ENCODE measurements at regions not wholly inside any gene's neighbourhood (a gene's known extent, or its start where the extent isn't known, plus 50 kb on each side); places are given as distances from the start of the nearest gene placed in this dataset.
"Not testable (repeated sequence)": the region's sequence is repeated elsewhere in the genome, so short reads cannot be mapped to it uniquely, and the experiment has no call there.

DNA sequence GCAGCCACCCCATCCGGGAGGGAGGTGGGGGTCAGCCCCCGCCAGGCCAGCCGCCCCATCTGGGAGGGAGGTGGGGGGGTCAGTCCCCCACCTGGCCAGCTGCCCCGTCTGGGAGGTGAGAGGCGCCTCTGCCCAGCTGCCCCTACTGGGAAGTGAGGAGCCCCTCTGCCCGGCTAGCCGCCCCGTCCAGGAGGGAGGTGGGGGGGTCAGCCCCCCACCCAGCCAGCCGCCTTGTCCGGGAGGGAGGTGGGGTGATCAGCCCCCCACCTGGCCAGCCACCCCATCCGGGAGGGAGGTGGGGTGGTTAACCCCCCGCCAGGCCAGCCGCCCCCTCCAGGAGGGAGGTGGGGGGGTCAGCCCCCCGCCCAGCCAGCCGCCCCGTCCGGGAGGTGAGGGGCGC lies 852.4 kb upstream of the DEFB115 start:
- not testable (repeated sequence) for DNase-seq

DNA sequence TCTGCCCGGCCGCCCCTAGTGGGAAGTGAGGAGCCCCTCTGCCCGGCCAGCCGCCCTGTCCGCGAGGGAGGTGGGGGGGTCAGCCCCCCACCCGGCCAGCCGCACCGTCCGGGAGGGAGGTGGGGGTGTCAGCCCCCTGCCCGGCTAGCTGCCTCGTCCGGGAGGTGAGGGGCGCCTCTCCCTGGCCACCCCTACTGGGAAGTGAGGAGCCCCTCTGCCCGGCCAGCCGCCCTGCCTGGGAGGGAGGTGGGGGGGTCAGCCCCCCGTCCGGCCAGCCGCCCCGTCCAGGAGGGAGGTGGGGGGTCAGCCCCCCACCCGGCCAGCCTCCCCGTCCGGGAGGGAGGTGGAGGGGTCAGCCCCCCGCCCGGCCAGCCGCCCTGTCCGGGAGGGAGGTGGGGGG lies 851.9 kb upstream of the DEFB115 start:
- DNase-seq = not testable (repeated sequence)

DNA sequence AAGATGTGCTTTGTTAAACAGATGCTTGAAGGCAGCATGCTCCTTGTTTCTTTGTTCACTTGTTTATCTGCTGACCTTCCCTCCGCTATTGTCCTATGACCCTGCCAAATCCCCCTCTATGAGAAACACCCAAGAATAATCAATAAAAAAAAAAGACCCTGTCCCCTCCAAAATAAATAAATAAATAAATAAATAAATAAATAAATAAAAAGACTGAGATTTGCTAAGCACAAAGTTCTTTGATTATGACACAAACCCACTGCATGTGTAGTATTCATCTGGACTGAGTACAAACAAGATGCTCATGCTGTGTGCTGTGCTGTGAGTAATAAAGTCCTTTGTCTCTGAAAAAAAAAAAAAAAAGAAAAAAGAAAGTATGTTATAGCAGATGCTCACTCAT lies 851.1 kb upstream of the DEFB115 start:
- not testable (repeated sequence) for DNase-seq

DNA sequence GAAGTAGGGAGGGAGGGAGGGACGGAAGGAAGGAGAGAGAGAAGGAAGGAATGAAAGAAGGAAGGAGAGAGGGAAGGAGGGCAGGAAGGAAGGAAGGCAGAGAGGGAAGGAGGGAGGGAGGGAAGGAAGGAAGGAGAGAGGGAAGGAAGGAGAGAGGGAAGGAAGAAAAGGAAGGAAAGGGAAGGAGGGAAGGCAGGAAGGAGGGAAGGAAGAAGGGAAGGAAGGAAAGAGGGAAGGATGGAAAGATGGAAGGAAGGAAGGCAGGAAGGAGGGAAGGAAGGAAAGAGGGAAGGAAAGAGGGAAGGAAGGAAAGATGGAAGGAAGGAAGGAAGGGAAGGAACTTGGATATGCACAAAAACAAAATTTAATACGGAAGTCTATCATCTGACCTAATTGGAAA lies 844.5 kb upstream of the DEFB115 start:
- no peak for DNase-seq

DNA sequence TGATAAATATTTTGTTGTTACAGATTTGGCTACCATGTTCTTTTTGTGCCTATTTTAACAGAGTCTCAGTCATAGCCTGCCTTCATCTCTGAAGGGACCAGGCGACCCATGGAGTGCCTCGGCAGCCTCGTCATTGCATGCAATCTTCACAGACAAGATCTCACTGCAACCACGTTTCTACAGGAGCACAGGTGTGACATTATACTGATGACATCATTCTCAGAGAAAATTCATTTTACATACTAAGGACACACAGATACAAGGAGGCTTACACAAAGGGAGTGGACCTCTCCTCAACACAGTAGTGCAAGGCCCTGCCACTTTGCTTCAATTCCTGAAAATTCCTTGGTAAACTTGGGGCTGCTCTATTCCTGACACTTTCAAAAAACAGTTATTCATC lies 840.1 kb upstream of the DEFB115 start:
- DNase-seq = not testable (repeated sequence)

DNA sequence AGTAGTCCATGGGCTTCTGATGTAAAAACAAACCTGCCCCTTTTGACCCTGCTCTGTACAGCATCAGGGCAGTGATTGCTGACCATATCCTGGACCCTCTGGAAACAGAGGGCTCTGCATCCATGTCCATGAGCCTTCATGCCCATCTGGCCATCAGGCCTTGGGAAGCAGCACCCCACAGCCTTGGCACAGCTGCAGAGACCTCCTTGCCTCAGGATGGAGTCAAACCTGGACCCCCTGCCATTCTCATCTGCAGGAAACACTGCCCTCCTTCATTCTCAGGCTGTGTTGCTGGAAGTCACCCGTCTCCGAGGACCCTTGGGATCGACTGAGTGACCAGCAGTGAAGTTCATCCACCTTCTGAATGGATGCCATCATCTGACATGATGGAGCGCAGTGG lies 839.1 kb upstream of the DEFB115 start:
- not testable (repeated sequence) for DNase-seq

DNA sequence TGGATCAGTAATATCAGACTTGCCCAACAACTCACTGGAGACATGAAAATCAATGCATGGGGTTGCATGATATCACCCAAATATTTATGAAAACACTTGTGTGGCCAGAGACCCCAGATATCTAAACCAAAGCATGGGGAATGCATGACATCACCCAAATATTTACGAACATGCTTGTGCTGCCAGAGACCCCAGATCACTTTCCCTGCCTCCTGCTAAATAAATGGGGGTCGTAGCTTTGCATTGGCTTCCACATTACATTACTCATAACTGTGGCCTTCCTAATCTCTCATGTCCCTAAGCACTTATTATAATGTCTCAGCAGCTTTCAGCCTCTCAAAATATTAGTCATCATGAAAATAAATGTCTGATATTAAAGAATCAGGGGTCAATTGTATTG lies 838.0 kb upstream of the DEFB115 start:
- DNase-seq = no peak

DNA sequence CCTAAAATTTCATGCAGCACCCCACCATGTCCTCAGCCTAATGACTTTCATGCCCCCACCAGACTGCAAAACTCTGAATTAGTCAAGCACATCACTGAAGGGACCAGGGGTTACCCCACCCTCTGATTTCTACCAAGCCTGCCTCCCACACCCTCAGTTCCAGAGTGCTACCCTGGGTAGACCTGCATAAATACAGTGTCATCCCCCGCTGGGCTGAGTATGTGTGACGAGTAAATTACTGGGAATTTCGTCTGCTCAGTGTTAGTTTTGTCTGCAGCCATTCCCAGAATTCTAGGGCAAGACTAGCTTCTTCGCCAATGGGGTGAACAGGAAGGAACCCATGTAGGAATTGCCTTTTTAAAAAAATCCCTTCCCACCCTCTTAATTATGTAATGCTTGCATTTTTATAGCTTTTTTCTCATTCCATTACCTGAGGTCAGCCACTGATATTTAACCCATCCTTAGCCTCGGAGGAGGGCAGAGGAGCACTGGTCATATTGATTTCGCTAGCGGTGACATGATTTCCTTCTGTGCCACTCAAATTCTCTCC lies 837.5 kb upstream of the DEFB115 start:
- not testable (repeated sequence) for DNase-seq
